H9 (cell line): ENCODE measurements at regions not wholly inside any gene's neighbourhood (a gene's known extent, or its start where the extent isn't known, plus 50 kb on each side); places are given as distances from the start of the nearest gene placed in this dataset.

Experiments
- DNase-seq: peaks from one replicate; pipeline ENCODE4 v3.0.0-alpha.2; 2017
- H2AFZ ChIP-seq: one replicate; pipeline ENCODE4 v1.6.1; 2013; ENCODE audit warnings: mild to moderate bottlenecking, low read length, control low read depth, moderate library complexity
- H2AK5ac ChIP-seq: 2 replicates; pipeline ENCODE4 v1.6.1; 2013; ENCODE audit warnings: low read length, control low read depth, mixed read lengths; ENCODE audit not compliant: insufficient read length
- H2BK120ac ChIP-seq: one replicate; pipeline ENCODE4 v1.6.1; 2013; ENCODE audit warnings: low read depth, mild to moderate bottlenecking, low read length, control low read depth, inconsistent platforms; ENCODE audit not compliant: poor library complexity, severe bottlenecking
- H2BK12ac ChIP-seq: 2 replicates; pipeline ENCODE4 v1.6.1; 2013; ENCODE audit warnings: low read length, control low read depth, mixed read lengths, low read depth; ENCODE audit not compliant: insufficient read length
- H2BK15ac ChIP-seq: 2 replicates; pipeline ENCODE4 v1.6.1; 2013; ENCODE audit warnings: low read depth, low read length, control low read depth
- H2BK20ac ChIP-seq: one replicate; pipeline ENCODE4 v1.6.1; 2013; ENCODE audit warnings: low read depth, mild to moderate bottlenecking, low read length, control low read depth, inconsistent platforms; ENCODE audit not compliant: poor library complexity, severe bottlenecking
- H2BK5ac ChIP-seq: 2 replicates; pipeline ENCODE4 v1.6.1; 2013; ENCODE audit warnings: low read length, control low read depth, mixed read lengths; ENCODE audit not compliant: insufficient read length
- H3K14ac ChIP-seq: 2 replicates; pipeline ENCODE4 v1.6.1; 2013; ENCODE audit warnings: low read length, control low read depth; ENCODE audit not compliant: insufficient read depth
- H3K18ac ChIP-seq: 2 replicates; pipeline ENCODE4 v1.6.1; 2013; ENCODE audit warnings: low read depth, mild to moderate bottlenecking, mixed read lengths, low read length, control low read depth; ENCODE audit not compliant: insufficient read length
- H3K23ac ChIP-seq: 2 replicates; pipeline ENCODE4 v1.6.1; 2013; ENCODE audit warnings: low read length, control low read depth, mixed read lengths, low read depth; ENCODE audit not compliant: insufficient read length
- H3K23me2 ChIP-seq: 2 replicates; pipeline ENCODE4 v1.6.1; 2013; ENCODE audit warnings: low read depth, mild to moderate bottlenecking, mixed read lengths, low read length, control low read depth; ENCODE audit not compliant: insufficient read length, poor library complexity, severe bottlenecking
- H3K27ac ChIP-seq: 2 replicates; pipeline ENCODE4 v1.5.1; 2013; ENCODE audit warnings: low read length, control low read depth, mixed read lengths, low read depth; ENCODE audit not compliant: insufficient read length
- H3K27me3 ChIP-seq: 2 replicates; pipeline ENCODE4 v1.6.1; 2013; ENCODE audit warnings: low read length, control low read depth, inconsistent platforms; ENCODE audit not compliant: insufficient read depth
- H3K4ac ChIP-seq: 2 replicates; pipeline ENCODE4 v1.6.1; 2013; ENCODE audit warnings: low read depth, mild to moderate bottlenecking, control low read depth, inconsistent platforms, low read length, moderate library complexity
- H3K4me1 ChIP-seq: 2 replicates; pipeline ENCODE4 v1.6.1; 2013; ENCODE audit warnings: low read length, control low read depth, inconsistent platforms; ENCODE audit not compliant: insufficient read depth
- H3K4me2 ChIP-seq: 2 replicates; pipeline ENCODE4 v1.6.1; 2013; ENCODE audit warnings: low read length, control low read depth, mixed read lengths; ENCODE audit not compliant: insufficient read length, insufficient read depth
- H3K56ac ChIP-seq: 2 replicates; pipeline ENCODE4 v1.6.1; 2013; ENCODE audit warnings: low read depth, mild to moderate bottlenecking, mixed read lengths, low read length, control low read depth; ENCODE audit not compliant: insufficient read length
- H3K79me1 ChIP-seq: 2 replicates; pipeline ENCODE4 v1.6.1; 2013; ENCODE audit warnings: low read depth, mild to moderate bottlenecking, moderate library complexity, low read length, control low read depth, inconsistent platforms; ENCODE audit not compliant: insufficient read depth, poor library complexity, severe bottlenecking
- H3K79me2 ChIP-seq: 2 replicates; pipeline ENCODE4 v1.6.1; 2013; ENCODE audit warnings: low read length, control low read depth, inconsistent platforms; ENCODE audit not compliant: insufficient read depth
- H3K9ac ChIP-seq: 2 replicates; pipeline ENCODE4 v1.6.1; 2013; ENCODE audit warnings: low read length, control low read depth, mixed read lengths; ENCODE audit not compliant: insufficient read length; ENCODE audit errors: extremely low read depth
- H3K9me3 ChIP-seq: one replicate; pipeline ENCODE4 v1.6.1; 2013; ENCODE audit warnings: low read depth, low read length, inconsistent platforms; ENCODE audit not compliant: control insufficient read depth
- H3T11ph ChIP-seq: one replicate; pipeline ENCODE4 v1.6.1; 2013; ENCODE audit warnings: mild to moderate bottlenecking, low read length, control low read depth, inconsistent platforms
- H4K20me1 ChIP-seq: one replicate; pipeline ENCODE4 v1.6.1; 2013; ENCODE audit not compliant: control insufficient read depth, insufficient read length, insufficient read depth
- H4K5ac ChIP-seq: 2 replicates; pipeline ENCODE4 v1.6.1; 2013; ENCODE audit warnings: low read depth, mild to moderate bottlenecking, mixed read lengths, low read length, control low read depth; ENCODE audit not compliant: insufficient read length
- H4K8ac ChIP-seq: replicated peaks from 2 replicates; pipeline ENCODE4 v1.6.1; 2013; ENCODE audit warnings: low read length, control low read depth, mixed read lengths, low read depth; ENCODE audit not compliant: insufficient read length
- H4K91ac ChIP-seq: 2 replicates; pipeline ENCODE4 v1.6.1; 2013; ENCODE audit warnings: low read depth, mild to moderate bottlenecking, moderate library complexity, mixed read lengths, low read length, control low read depth; ENCODE audit not compliant: insufficient read length
- H3K27ac Mint-ChIP-seq, 3 experiments: 2 replicates in 2 of 3; 3 replicates in 1 of 3; pipeline ENCODE4 v1.8.0; 2020 to 2021; ENCODE audit warnings: mixed read lengths in 3 of 3, mild to moderate bottlenecking in 1 of 3, moderate library complexity in 1 of 3
- H3K27me3 Mint-ChIP-seq: 2 replicates; pipeline ENCODE4 v1.8.0; 2021; ENCODE audit warnings: low read depth, mild to moderate bottlenecking, moderate library complexity, mixed read lengths
- H3K36me3 Mint-ChIP-seq, 3 experiments: 2 replicates in 2 of 3; 3 replicates in 1 of 3; pipeline ENCODE4 v1.8.0; 2020 to 2021; ENCODE audit warnings: low read depth in 3 of 3, mixed read lengths in 3 of 3; ENCODE audit not compliant: insufficient read depth in 1 of 3
- H3K4me1 Mint-ChIP-seq, 2 experiments: 2 replicates each; pipeline ENCODE4 v1.8.0; 2020; ENCODE audit warnings: mixed read lengths in 2 of 2
- H3K4me3 Mint-ChIP-seq, 2 experiments: 2 replicates in 1 of 2; 3 replicates in 1 of 2; pipeline ENCODE4 v1.8.0; 2020 to 2021; ENCODE audit warnings: mild to moderate bottlenecking in 2 of 2, mixed read lengths in 2 of 2, moderate library complexity in 1 of 2
- H3K9me3 Mint-ChIP-seq, 2 experiments: 2 replicates in 1 of 2; 3 replicates in 1 of 2; pipeline ENCODE4 v1.8.0; 2020; ENCODE audit warnings: mild to moderate bottlenecking in 2 of 2, mixed read lengths in 2 of 2, moderate library complexity in 1 of 2
- WGBS: extraction: QIAGEN DNeasy Blood & Tissue Kit; methylation state at CpG from one replicate; pipeline ENCODE4 v1.1.7; 2013; ENCODE audit warnings: missing lambda C conversion rate, low lambda C conversion rate, mixed read lengths; ENCODE audit not compliant: insufficient read length; ENCODE audit errors: extremely low coverage; 5-methylcytosine and 5-hydroxymethylcytosine counted together
- TF ChIP-seq, protein P1 (sequence below): fragments of 200-600 bp; sonication (generic); conservative IDR thresholded peaks from 3 replicates; pipeline ENCODE4 v1.8.0; 2021; ENCODE audit warnings: antibody characterized with exemption, mild to moderate bottlenecking

DNA sequence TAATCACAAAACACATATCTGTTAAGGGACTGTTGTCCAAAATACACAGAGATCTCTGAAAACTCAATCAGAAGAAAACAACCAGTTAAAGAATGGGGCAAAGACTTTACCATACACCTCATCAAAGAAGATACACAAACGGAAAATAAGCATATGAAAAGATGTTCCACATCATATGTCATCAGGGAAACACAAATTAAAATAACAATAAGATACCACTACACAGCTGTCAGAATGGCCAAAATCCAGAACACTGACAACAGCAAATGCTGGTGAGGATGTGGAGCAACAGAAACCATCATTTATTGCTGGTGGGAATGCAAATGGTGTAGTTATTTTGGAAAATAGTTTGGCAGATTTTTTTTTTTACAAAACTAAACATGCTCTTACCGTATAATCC, 220.5 kb upstream of the FOXN3 start:
- Mint-ChIP-seq H3K27ac (no peak overlapping the region), H3K4me3 (peak overlapping the region in 1 of 2 experiments; percentile 13; a peak in 1 of 5 replicates), H3K27me3 (0 out of 2 replicates have a peak, but pooled peaks cover 1% of the 10 kb centered on the region), H3K4me1 (peaks cover 14 to 16% of the 10 kb centered on the region in 2 experiments), H3K9me3 (peaks cover 4 to 6% of the 10 kb centered on the region in 2 experiments; a peak in 4 of 5 replicates), H3K36me3 (peaks cover 1 to 12% (median 6%) of the 10 kb centered on the region in 3 experiments; a peak in 4 of 7 replicates)
- H3K56ac ChIP-seq = no peak overlapping the region
- no peak for DNase-seq
- H3K4ac ChIP-seq = no peak overlapping the region
- no peaks in the 10 kb centered on the region for H3K9me3 ChIP-seq
- H3K79me2 ChIP-seq = no peaks in the 10 kb centered on the region
- H3K18ac ChIP-seq = no peak overlapping the region
- no peaks in the 10 kb centered on the region for H3K4me1 ChIP-seq
- no peak overlapping the region for H4K8ac ChIP-seq
- no peak overlapping the region for H3K14ac ChIP-seq
- no peaks in the 10 kb centered on the region for H3K27me3 ChIP-seq
- WGBS = no CpG with 5 or more reads among the region's 2 CpGs
- H2BK12ac ChIP-seq = no peak overlapping the region
- H3K79me1 ChIP-seq = no peaks in the 10 kb centered on the region
- H4K91ac ChIP-seq = no peak overlapping the region
- H4K5ac ChIP-seq = no peak overlapping the region
- no peaks in the 10 kb centered on the region for H3K23me2 ChIP-seq
- no peak overlapping the region for H2BK5ac ChIP-seq
- H4K20me1 ChIP-seq = no peaks in the 10 kb centered on the region
- no peak overlapping the region for H3K9ac ChIP-seq
- no peak overlapping the region for H2AK5ac ChIP-seq
- H3T11ph ChIP-seq = no peak overlapping the region
- H3K23ac ChIP-seq = no peak overlapping the region
- H2BK20ac ChIP-seq = no peak overlapping the region
- TF ChIP-seq, protein P1, sequence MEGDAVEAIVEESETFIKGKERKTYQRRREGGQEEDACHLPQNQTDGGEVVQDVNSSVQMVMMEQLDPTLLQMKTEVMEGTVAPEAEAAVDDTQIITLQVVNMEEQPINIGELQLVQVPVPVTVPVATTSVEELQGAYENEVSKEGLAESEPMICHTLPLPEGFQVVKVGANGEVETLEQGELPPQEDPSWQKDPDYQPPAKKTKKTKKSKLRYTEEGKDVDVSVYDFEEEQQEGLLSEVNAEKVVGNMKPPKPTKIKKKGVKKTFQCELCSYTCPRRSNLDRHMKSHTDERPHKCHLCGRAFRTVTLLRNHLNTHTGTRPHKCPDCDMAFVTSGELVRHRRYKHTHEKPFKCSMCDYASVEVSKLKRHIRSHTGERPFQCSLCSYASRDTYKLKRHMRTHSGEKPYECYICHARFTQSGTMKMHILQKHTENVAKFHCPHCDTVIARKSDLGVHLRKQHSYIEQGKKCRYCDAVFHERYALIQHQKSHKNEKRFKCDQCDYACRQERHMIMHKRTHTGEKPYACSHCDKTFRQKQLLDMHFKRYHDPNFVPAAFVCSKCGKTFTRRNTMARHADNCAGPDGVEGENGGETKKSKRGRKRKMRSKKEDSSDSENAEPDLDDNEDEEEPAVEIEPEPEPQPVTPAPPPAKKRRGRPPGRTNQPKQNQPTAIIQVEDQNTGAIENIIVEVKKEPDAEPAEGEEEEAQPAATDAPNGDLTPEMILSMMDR = no peak
- no peak overlapping the region for H2BK120ac ChIP-seq
- H3K4me2 ChIP-seq = no peak overlapping the region
- no peak overlapping the region for H2BK15ac ChIP-seq
- H3K27ac ChIP-seq = no peak overlapping the region
- H2AFZ ChIP-seq = no peak overlapping the region
